Esophagus (tissue), 2 donors: ENCODE measurements at regions not wholly inside any gene's neighbourhood (a gene's known extent, or its start where the extent isn't known, plus 50 kb on each side); places are given as distances from the start of the nearest gene placed in this dataset.

Experiments
- H3K27ac ChIP-seq, 2 donors: one replicate each; pipeline ENCODE4 v1.5.1; 2013; ENCODE audit warnings: low read depth in 2 of 2, mild to moderate bottlenecking in 2 of 2, inconsistent platforms in 1 of 2, low read length in 1 of 2, moderate library complexity in 1 of 2
- H3K27me3 ChIP-seq, 2 donors: one replicate each; pipeline ENCODE4 v1.6.1; 2013; ENCODE audit warnings: low read length in 2 of 2, control low read depth in 1 of 2, mild to moderate bottlenecking in 1 of 2; ENCODE audit not compliant: insufficient read depth in 2 of 2, control insufficient read depth in 1 of 2
- H3K36me3 ChIP-seq, 2 donors: one replicate each; pipeline ENCODE4 v1.6.1; 2013; ENCODE audit warnings: low read length in 1 of 2; ENCODE audit not compliant: control insufficient read depth in 2 of 2, insufficient read depth in 2 of 2
- H3K4me1 ChIP-seq, 2 donors: one replicate each; pipeline ENCODE4 v1.6.1; 2013; ENCODE audit warnings: low read length in 1 of 2; ENCODE audit not compliant: control insufficient read depth in 2 of 2, insufficient read depth in 2 of 2
- H3K4me3 ChIP-seq, 2 donors: one replicate each; pipeline ENCODE4 v1.5.1; 2013; ENCODE audit warnings: low read length in 2 of 2, mild to moderate bottlenecking in 2 of 2, low read depth in 1 of 2, moderate library complexity in 1 of 2
- H3K9me3 ChIP-seq, 2 donors: one replicate each; pipeline ENCODE4 v1.6.1; 2013; ENCODE audit warnings: mild to moderate bottlenecking in 2 of 2, low read depth in 1 of 2, low read length in 1 of 2, moderate library complexity in 1 of 2; ENCODE audit not compliant: control insufficient read depth in 2 of 2, insufficient read depth in 1 of 2
- WGBS, 2 donors: extraction: QIAGEN DNeasy Blood & Tissue Kit; methylation state at CpG; one replicate each; pipeline ENCODE4 v1.1.7; 2013; 5-methylcytosine and 5-hydroxymethylcytosine counted together
- donor health status: healthy with polysubstance abuse.
- donor health status: Bipolar disorder and iron deficiency.

DNA sequence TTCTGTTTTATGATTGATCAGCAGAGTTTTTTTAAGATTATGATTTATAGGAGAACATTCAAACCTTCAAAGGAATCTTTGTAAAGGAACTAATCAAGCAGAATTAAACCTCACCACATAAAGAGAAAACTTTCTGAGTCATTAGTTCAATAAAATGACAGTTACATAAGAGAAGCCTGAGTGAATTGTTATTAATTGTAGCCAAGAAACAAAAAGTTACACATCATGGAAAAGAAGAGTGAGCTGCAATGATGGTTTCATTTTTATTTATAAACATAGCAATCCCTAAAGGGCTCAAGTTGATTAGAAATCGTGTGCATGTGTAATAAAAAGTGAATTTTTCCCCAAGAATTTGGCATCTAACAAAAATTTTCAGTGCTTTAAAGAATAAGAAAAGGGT, 731.4 kb downstream of the LTN1 start:
- Histone ChIP-seq H3K27ac (no peak overlapping the region), H3K27me3 (no peaks in the 10 kb centered on the region), H3K36me3 (no peaks in the 10 kb centered on the region), H3K9me3 (no peaks in the 10 kb centered on the region), H3K4me3 (no peak overlapping the region), H3K4me1 (no peaks in the 10 kb centered on the region)
- 10 to 15% methylated on average over 1 of the region's 1 CpG for WGBS, 2 donors

DNA sequence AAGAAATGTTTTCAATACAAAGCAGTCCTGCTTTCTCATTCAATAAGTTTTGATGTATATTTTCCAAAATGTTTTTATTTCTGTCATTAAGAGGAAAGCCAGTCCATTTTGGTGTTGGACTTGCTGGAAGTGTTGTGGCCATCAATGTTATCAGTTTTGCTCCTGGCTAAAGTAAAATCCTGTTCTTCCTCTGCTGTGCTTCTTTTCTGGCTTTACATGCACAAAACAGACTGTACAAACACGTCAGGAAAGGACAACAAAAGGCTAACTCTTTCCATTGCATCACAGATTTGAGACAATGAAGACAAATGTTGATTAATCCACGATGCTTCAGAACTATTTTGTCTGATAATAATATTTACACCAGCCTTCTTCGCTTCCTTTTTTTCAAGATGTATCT, 735.4 kb downstream of the LTN1 start:
- no peak overlapping the region for H3K27ac ChIP-seq
- H3K36me3 ChIP-seq = no peaks in the 10 kb centered on the region
- no peak overlapping the region for H3K4me3 ChIP-seq
- H3K9me3 ChIP-seq = no peaks in the 10 kb centered on the region
- H3K4me1 ChIP-seq = no peaks in the 10 kb centered on the region
- H3K27me3 ChIP-seq = no peaks in the 10 kb centered on the region
- 29 to 41% methylated on average over 3 of the region's 3 CpGs for WGBS, 2 donors

DNA sequence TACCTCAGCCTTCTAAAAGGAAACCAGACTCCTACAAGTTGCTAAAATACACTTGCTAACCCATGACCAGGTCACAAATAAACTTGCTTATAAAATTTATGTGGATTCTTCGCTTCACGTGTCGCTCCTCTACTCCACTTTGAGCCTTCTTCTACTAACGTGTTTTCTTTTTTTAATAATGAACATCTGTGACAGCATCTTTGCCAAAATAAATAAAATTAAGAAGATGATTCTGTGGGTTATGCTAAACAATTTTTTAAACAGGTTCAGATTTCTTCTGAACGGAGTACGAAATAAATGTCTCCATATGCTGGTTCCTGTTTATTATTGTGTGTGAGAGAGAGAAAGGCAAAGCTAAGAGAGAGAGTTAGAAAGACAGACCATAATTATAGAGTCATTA, 735.8 kb downstream of the LTN1 start:
- Histone ChIP-seq H3K9me3 (no peaks in the 10 kb centered on the region), H3K27ac (no peak overlapping the region)
- 74 to 76% methylated on average over 6 of the region's 6 CpGs for WGBS, 2 donors

DNA sequence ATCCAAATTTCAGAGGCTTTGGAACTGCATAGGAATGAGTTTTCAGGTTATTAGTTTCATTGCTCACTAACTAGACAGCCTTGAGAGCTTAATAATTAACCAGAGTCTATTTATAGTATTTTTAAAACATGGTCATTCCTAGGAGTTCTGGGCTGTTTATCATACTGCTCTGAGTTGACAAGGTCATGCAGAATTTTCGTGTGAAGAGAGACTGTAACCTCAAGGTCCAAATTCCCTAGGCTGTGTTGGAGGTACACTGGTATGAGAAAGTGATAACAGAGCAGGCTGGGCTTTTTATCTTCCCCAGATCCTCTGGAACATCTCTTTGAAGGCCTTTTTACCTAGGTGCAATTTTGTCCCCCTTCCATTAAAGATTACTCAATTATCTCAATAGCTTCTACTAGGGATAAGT, 736.3 kb downstream of the LTN1 start:
- Histone ChIP-seq H3K4me1 (no peaks in the 10 kb centered on the region), H3K27me3 (no peaks in the 10 kb centered on the region), H3K27ac (no peak overlapping the region), H3K36me3 (no peaks in the 10 kb centered on the region), H3K4me3 (no peak overlapping the region), H3K9me3 (no peaks in the 10 kb centered on the region)
- 40 to 55% methylated on average over 1 of the region's 1 CpG for WGBS, 2 donors

More for the DNA sequence above, 735.8 kb downstream of the LTN1 start:
- H3K27me3 ChIP-seq = no peaks in the 10 kb centered on the region
- no peak overlapping the region for H3K4me3 ChIP-seq
- H3K4me1 ChIP-seq = no peaks in the 10 kb centered on the region
- no peaks in the 10 kb centered on the region for H3K36me3 ChIP-seq

DNA sequence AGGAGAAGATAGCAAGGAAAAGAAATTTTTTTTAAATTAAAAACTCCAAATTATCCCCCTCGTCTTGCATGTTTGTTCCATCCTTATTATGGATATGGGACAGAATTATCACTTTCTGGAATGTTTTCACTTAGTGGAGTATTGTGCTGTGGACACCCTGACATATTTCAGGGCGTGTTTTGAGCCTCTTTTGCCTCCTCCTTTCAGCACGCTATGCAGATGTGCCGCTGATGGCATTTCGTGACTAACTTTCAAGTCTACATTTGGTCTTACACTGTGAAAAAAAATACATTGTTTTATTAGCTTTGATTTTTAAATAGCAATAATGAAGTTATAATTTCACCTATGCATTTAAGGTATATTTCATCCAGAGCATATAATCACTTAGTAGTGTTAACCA, 738.7 kb downstream of the LTN1 start:
- no peaks in the 10 kb centered on the region for H3K4me1 ChIP-seq
- 89 to 92% methylated on average over 5 of the region's 5 CpGs for WGBS, 2 donors

DNA sequence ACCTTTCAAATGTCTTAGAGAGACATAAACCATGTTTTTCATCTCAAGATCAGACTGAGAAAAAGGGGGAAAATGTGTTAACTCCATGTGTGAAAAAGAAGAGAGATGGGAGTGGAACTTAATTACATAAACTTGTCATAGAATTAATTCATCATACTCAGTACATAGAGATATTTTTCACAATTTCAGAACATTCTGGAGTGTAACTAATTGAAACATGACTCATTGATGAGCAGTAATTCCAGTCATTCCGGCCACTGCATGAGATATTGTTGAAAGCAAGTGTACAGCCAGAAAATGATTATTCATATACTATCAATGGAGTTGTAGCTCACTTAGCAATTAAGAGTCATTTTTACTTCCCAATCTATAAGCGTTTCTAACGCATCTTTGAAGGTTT, 739.3 kb downstream of the LTN1 start:
- Histone ChIP-seq H3K36me3 (no peaks in the 10 kb centered on the region), H3K4me1 (no peaks in the 10 kb centered on the region), H3K4me3 (no peak overlapping the region), H3K27me3 (no peaks in the 10 kb centered on the region), H3K27ac (no peak overlapping the region), H3K9me3 (no peaks in the 10 kb centered on the region)
- 59 to 74% methylated on average over 3 of the region's 3 CpGs for WGBS, 2 donors

More for the DNA sequence above, 738.7 kb downstream of the LTN1 start:
- Histone ChIP-seq H3K36me3 (no peaks in the 10 kb centered on the region), H3K27ac (no peak overlapping the region), H3K27me3 (no peaks in the 10 kb centered on the region), H3K9me3 (no peaks in the 10 kb centered on the region), H3K4me3 (no peak overlapping the region)

DNA sequence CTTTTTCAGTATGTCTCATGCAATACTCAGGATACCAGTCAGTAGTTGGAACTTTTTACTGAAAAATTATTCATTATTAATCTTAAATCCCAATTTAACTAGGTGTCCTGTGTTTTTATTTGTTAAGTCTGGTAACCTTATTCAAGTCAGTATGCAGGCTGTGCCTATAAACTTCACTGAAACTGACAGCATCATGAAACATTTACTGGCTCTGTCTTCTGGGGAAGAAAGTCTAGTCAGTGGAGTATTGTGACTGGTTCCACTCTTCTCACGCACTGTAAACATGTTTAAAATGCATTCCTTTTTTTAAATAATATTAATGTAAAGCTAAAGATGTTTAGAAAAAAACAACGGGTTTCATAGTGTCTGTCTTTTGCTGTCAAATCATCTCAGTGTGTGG, 739.7 kb downstream of the LTN1 start:
- no peaks in the 10 kb centered on the region for H3K27me3 ChIP-seq
- 70 to 78% methylated on average over 2 of the region's 2 CpGs for WGBS, 2 donors
- H3K4me3 ChIP-seq = no peak overlapping the region
- H3K4me1 ChIP-seq = no peaks in the 10 kb centered on the region
- no peak overlapping the region for H3K27ac ChIP-seq
- H3K9me3 ChIP-seq = no peaks in the 10 kb centered on the region
- H3K36me3 ChIP-seq = no peaks in the 10 kb centered on the region

DNA sequence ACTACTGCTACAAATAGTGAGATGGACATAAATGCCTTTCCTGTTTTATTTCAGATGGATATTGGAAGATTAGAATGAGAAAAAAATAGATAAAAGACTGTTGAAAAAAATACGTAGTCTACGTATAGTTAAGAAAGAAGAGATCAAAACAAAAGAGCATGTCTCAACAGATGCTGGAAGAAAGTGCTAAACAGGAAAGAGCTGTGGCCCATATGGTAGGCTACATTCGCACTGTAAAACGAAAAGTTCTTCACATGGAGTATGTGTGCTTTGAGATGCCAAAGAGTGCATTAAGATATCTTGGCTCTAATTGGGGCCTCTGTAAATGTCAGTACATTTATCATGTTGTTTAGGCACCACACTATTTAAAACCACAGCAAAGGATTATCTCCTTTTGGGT, 741.7 kb downstream of the LTN1 start:
- no peaks in the 10 kb centered on the region for H3K36me3 ChIP-seq
- no peaks in the 10 kb centered on the region for H3K27me3 ChIP-seq
- WGBS, 2 donors = 59 to 72% methylated on average over 4 of the region's 4 CpGs

DNA sequence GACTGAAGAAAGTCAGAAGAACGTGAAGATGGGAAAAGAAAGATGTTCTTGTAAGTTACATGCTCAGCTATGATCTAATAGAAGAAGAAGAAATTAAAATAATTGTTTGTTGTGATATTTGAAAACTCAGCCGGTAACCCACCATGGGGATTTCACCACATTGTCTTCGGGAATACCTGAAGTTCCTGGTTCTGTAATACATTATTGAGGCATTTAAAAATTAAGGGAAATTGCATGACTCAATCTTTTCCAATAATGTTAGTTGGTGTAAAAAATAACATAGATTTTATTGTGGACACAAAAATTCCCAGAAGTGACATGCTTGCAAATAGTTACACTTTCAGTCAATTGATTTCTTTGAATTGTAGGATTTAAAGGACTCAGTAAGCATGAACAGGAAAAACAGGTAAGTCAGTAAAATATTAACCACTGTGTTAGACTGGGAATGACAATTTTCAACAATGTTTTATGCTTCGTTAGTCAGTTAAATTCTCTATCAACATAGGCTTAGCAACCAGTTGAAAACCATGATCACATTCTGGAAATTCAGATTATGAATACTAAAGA, 745.1 kb downstream of the LTN1 start:
- H3K36me3 ChIP-seq = no peaks in the 10 kb centered on the region
- 48 to 67% methylated on average over 4 of the region's 4 CpGs for whole genome bisulfite sequencing, 2 donors
- H3K4me1 ChIP-seq = no peaks in the 10 kb centered on the region
- no peaks in the 10 kb centered on the region for H3K27me3 ChIP-seq
- no peak overlapping the region for H3K27ac ChIP-seq
- H3K9me3 ChIP-seq = no peaks in the 10 kb centered on the region
- no peak overlapping the region for H3K4me3 ChIP-seq

More for the DNA sequence above, 741.7 kb downstream of the LTN1 start:
- Histone ChIP-seq H3K4me1 (no peaks in the 10 kb centered on the region), H3K4me3 (no peak overlapping the region), H3K9me3 (no peaks in the 10 kb centered on the region), H3K27ac (no peak overlapping the region)

DNA sequence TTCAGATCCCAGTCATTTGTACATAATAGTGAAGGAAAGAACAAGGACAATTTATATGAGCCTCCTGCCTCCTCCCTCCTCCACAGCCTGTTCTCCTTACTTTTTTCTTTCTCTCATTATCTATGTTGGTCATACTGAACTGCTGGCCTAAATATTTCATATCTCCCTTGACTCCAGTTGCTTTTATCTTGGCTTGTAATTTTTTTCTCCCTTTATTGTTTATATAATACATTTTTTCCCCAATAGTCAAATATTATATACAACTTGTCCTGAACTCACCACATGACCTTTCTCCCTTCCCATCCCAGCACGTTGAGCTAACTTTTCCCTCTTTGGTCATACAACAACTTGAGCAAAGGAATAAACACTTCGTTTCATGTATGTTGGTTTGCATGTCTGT, 752.1 kb downstream of the LTN1 start:
- H3K27ac ChIP-seq = no peak overlapping the region
- H3K27me3 ChIP-seq = no peaks in the 10 kb centered on the region
- no peaks in the 10 kb centered on the region for H3K36me3 ChIP-seq
- H3K4me1 ChIP-seq = no peaks in the 10 kb centered on the region
- H3K9me3 ChIP-seq = no peaks in the 10 kb centered on the region
- no peak overlapping the region for H3K4me3 ChIP-seq
- 56 to 62% methylated on average over 2 of the region's 2 CpGs for WGBS, 2 donors
